NCI-H345 treated with DMSO at 0.1 percent for 48 hours (cell line): ENCODE measurements at regions not wholly inside any gene's neighbourhood (a gene's known extent, or its start where the extent isn't known, plus 50 kb on each side); places are given as distances from the start of the nearest gene placed in this dataset.
"Not testable (repeated sequence)": the region's sequence is repeated elsewhere in the genome, so short reads cannot be mapped to it uniquely, and the experiment has no call there.

Source experiments
- DNase-seq: peaks from one replicate; lab custom pipeline; 2025; ENCODE audit not compliant: unreplicated experiment; lab: John Stamatoyannopoulos, UW

GRCh38 chr6:126890055-126890454, 228.4 kb upstream of the RSPO3 start:
- DNase-seq, result no peak

DNA sequence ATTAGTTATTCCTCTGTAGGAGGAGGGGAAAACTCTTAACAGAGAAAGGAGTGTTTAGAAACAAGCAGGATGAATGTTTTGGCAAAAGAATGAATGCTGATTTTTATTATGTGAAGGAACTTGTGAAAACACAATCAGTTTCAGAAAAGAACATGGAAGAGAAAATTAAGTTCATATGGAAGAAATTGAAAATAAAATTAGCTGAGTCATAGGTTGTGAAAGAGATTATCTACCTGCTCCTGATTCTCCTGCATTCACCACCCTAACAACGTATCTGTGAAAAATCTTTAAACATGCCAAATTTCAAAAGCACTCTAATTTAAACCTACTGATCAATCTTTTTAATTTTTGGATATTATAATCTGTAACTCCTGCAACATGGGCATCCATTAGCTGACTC, 227.3 kb upstream of the RSPO3 start:
- DNase-seq, result no peak

DNA sequence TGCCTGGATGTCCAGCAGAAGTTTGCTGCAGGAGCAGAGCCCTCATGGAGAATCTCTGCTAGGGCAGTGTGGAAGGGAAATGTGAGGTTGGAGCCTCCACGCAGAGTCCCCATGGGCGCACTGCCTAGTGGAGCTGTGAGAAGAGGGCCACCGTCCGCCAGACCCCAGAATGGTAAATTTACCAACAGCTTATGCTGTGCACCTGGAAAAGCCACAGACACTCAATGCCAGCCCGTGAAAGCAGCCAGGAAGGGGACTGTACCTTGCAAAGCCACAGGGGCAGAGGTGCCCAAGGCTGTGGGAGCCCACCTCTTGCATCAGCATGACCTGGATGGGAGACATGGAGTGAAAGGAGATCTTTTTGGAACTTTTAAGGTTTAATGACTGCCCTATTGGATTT, 225.6 kb upstream of the RSPO3 start:
- DNase-seq, result not testable (repeated sequence)

DNA sequence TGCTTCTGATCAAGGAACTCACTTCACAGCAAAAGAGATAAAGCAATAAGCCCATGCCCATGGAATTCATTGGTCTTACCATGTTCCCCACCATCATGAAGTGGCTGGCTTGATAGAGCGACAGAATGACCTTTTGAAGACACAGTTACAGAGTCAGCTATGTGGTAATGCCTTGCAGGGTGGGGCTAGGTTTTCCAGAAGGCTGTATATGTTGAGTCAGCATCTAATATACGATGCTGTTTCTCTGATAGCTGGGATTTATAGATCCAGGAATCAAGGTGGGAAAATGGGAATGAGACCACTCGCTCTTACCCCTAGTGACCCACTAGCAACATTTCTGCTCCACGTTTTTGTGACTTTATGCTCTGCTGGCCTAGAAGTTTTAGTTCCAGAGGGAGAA, 220.7 kb upstream of the RSPO3 start:
- DNase-seq, result no peak

- DNase-seq, result no peak
These were observed 214.3 kb upstream of the RSPO3 start for GRCh38 chr6:126904176-126904575.

GRCh38 chr6:126905917-126906316, 212.6 kb upstream of the RSPO3 start:
- no peak for DNase-seq

DNA sequence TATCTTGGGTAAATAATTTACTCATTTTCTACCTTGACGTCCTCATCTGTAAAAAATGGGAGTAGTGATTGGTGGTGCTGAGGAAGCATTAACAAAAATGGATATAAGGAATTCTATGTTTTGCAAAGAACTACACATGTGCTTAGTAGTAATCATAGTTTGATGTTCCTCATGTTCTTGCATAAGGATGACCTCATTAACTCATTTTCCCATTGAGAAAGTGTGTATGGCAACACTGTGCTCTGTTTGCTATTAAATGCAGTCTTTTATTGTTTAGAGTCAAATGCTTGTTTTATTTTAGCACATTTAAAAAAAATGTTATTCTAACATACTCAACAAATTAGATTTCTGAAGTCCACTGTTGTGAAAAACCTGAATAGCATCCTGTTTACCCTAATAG, 211.2 kb upstream of the RSPO3 start:
- DNase-seq, result no peak

- DNase-seq, result no peak
These were observed 210.5 kb upstream of the RSPO3 start for GRCh38 chr6:126907996-126908395.

GRCh38 chr6:126909493-126909892, 209.0 kb upstream of the RSPO3 start:
- no peak for DNase-seq

DNA sequence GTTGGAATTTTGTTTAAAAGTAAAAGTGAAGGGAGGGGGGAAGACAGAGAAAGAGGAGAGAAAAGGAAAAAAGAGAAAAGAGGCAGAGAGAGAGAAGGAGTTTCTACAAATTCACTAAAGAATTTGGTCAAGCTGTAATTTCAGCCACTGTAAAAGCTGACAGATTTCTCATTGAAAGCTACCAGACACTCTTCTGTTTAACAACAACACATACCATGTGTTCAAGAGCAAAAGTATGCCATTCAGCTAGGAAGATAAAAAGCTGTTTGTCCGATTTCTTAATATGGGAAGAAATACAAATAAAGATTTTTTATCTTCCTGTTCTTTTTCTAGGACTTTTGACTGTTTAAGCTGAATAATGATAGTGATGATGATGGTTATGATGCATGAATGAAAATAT, 204.8 kb upstream of the RSPO3 start:
- DNase-seq, result no peak

DNA sequence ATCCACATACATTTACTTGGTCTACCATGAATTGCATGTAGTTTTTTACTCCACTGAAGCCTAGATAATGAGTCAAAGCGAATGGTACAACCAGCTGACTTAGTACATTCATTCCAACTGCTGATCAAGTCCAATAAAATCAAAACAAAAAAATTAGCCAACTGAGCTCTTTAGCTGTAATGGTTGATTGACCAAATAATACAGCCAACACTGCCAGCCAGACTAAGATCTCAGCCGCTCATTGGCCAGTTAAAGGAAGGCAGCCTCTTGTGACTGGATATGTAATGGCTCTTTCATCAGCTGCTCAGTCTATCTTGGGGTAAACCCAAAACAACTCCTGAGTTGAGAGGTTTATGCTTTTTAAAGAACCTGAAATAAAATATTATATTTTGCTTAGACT, 204.3 kb upstream of the RSPO3 start:
- DNase-seq, result no peak

- DNase-seq, result no peak
These were observed 203.7 kb upstream of the RSPO3 start for GRCh38 chr6:126914801-126915200.

GRCh38 chr6:126919947-126920346, 198.5 kb upstream of the RSPO3 start:
- DNase-seq, result no peak

DNA sequence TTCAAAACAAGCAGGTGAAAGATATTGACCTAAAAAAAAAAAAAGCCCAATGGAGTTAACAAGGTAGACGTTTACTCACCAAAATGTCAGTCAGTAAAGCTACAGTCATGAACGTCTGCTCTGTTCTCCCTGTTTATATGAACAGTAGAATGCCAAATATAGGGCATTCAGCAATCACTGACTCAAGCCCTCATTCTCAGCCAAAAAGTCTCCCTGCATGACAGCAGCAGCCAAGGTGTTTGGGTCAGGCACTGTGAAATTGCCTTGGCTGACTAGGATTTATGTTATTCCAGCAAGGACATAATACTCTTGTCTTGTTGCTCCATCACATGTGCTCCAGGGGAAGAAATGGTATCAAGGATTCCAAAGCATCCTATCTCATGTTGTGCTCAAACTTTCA, 194.7 kb upstream of the RSPO3 start:
- no peak for DNase-seq

DNA sequence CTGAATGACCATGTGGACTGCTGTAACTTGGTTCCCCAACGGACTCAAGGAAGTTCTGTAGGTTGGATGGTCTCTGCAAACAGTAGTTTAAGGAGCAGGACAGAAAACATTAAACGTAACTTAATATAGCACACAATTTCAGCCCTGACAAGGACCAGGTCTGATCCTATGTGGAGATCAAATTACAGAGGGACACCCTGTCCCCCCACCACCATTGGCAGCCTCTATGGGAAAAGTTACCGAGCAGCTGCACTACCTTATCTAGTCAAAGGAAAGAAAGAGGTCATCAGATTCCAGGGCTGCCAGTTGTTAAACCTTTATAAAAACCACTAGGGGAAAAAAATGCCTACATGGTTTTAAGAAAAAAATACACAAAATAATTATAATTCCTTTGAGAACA, 191.5 kb upstream of the RSPO3 start:
- no peak for DNase-seq

DNA sequence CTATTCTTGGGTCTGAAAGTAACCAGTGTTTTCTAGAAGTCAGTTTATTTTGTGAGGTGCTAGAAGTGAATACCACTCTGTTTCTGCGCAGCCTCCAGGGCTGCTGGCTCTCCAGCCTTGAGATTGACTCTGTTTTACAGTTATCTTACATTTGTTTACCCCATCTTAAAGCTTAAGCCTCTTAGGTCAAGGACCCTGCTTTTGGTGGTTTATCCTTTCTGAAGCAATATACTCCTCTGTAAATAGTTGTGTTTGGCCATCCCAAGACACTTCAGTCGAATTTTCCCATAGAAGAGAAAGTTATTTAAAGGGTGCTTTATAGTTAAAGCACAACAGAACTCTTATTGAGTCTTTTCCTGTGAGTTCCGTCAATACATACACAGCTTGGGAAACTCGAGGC, 190.6 kb upstream of the RSPO3 start:
- no peak for DNase-seq

GRCh38 chr6:126937426-126937825, 181.0 kb upstream of the RSPO3 start:
- DNase-seq, result no peak

GRCh38 chr6:126939784-126940183, 178.7 kb upstream of the RSPO3 start:
- no peak for DNase-seq

- no peak for DNase-seq
These were observed 176.7 kb upstream of the RSPO3 start for GRCh38 chr6:126941751-126942150.

- DNase-seq, result no peak
These were observed 174.0 kb upstream of the RSPO3 start for GRCh38 chr6:126944512-126944911.

DNA sequence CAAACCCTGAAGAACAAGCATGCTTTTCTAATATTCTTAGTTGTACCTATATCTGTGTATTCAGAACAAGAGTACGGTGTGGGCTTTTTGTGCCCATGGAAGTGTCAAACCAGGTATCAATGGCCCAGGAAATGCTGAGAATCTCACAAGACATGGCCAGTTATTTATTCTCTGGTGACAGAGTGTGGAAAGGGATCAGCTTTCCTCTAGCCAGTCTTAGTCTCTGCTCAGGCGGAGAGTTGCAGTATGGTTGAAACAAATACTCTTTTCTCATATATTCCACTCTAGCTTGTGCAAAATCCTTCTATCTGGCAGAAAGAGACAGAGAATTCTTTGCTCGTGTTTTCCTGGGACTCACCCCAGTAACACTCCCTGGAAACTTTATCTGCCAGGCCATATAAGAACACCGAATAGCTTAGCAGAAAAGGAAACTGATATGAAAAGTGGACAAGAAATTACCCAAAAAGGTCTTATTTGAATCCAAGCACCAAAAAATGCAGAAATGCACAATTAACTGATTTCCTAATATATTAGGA, 173.3 kb upstream of the RSPO3 start:
- DNase-seq, result no peak

DNA sequence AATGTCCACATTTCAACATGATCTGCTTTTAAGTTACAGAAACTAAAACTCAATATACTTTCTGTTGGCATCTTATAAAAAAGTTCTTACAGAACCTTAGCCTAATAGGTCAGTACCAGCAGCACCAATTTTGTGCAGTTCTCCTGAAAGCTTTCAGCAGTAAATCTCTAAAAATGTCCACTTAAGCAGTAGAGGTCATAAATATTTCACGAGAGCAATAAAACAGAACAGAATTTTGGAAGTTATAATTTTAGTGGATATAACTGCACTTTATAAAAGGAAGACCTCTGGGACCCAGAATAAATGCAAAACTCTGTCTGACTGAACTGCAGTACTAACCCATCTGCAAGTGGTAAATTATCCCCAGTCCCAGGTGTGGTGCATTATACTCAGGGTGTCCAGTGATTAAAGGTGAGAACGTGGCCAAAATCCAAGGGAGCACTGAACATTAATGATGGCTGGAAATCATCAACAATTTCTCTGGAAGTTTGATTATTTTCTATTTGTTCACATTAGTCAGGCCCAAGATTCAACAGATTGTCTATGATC, 172.6 kb upstream of the RSPO3 start:
- no peak for DNase-seq

DNA sequence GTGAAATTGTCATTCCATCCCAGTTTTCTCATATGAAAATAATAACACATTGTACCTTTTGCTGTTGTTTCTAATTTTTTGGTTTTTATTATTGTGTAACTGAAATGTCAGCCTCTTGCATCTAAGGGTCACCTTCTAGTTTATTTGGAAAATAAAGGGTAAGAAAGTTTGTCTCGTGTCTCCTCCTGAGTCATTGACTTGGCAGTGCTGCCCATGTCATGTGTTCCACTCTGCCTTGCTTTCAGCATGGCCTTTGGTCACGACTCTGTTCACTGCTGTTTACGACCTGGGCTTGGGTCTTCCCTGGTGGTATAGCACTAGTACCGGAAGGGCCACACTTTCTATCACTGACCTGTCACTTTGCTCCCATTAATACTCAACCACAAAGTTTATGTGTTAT, 171.4 kb upstream of the RSPO3 start:
- DNase-seq, result no peak

- DNase-seq, result no peak
These were observed 168.7 kb upstream of the RSPO3 start for GRCh38 chr6:126949786-126950185.
